ENCODE measurements at regions not wholly inside any gene's neighbourhood (a gene's known extent, or its start where the extent isn't known, plus 50 kb on each side); places are given as distances from the start of the nearest gene placed in this dataset.

- TF ChIP-seq ZNF70 (CRISPR knock-in tag; IDR thresholded peaks at IDR 0.05) = no peak
These were observed 202.0 kb upstream of the CDH6 start (continued) for GRCh38 chr5:30991462-30991861.

GRCh38 chr5:30981576-30981975 lies 211.9 kb upstream of the CDH6 start:
- TF ChIP-seq PATZ1 (CRISPR knock-in tag; IDR thresholded peaks at IDR 0.05; ENCODE audit: borderline replicate concordance) (no peak), TCF4 (CRISPR knock-in tag; IDR thresholded peaks at IDR 0.05; ENCODE audit: borderline replicate concordance) (no peak), CREB5 (CRISPR knock-in tag; IDR thresholded peaks at IDR 0.05; ENCODE audit: low read depth) (no peak), BACH2 (CRISPR knock-in tag; IDR thresholded peaks at IDR 0.05; ENCODE audit: borderline replicate concordance) (no peak), ZNF70 (CRISPR knock-in tag; IDR thresholded peaks at IDR 0.05) (no peak), POU6F1 (CRISPR knock-in tag; IDR thresholded peaks at IDR 0.05; ENCODE audit: borderline replicate concordance, low read depth) (no peak), RARB (CRISPR knock-in tag; IDR thresholded peaks at IDR 0.05) (no peak), ZFP3 (CRISPR knock-in tag; IDR thresholded peaks at IDR 0.05) (no peak), CSDC2 (CRISPR knock-in tag; IDR thresholded peaks at IDR 0.05) (no peak), TSHZ2 (CRISPR knock-in tag; IDR thresholded peaks at IDR 0.05) (no peak), ISL1 (CRISPR knock-in tag; IDR thresholded peaks at IDR 0.05) (no peak), CSRNP3 (CRISPR knock-in tag; IDR thresholded peaks at IDR 0.05) (no peak), GLIS3 (CRISPR knock-in tag; IDR thresholded peaks at IDR 0.05) (no peak), OSR1 (CRISPR knock-in tag; IDR thresholded peaks at IDR 0.05) (no peak), PPARA (CRISPR knock-in tag; IDR thresholded peaks at IDR 0.05; ENCODE audit: borderline replicate concordance) (no peak), ZFP30 (CRISPR knock-in tag; IDR thresholded peaks at IDR 0.05) (no peak), ZC3H10 (CRISPR knock-in tag; IDR thresholded peaks at IDR 0.05) (no peak), ESRRG (CRISPR knock-in tag; IDR thresholded peaks at IDR 0.05) (no peak), SNAI2 (CRISPR knock-in tag; IDR thresholded peaks at IDR 0.05) (no peak), ZNF8 (CRISPR knock-in tag; IDR thresholded peaks at IDR 0.05) (no peak)
- ATAC-seq = no peak

- no peak for ATAC-seq
- TF ChIP-seq ZFP30 (CRISPR knock-in tag; IDR thresholded peaks at IDR 0.05) = no peak
- no peak for TF ChIP-seq SNAI2 (CRISPR knock-in tag; IDR thresholded peaks at IDR 0.05)
- no peak for TF ChIP-seq PPARA (CRISPR knock-in tag; IDR thresholded peaks at IDR 0.05; ENCODE audit: borderline replicate concordance)
- TF ChIP-seq ESRRG (CRISPR knock-in tag; IDR thresholded peaks at IDR 0.05) = no peak
- no peak for TF ChIP-seq ISL1 (CRISPR knock-in tag; IDR thresholded peaks at IDR 0.05)
- no peak for TF ChIP-seq CSRNP3 (CRISPR knock-in tag; IDR thresholded peaks at IDR 0.05)
These were observed 224.5 kb upstream of the CDH6 start for GRCh38 chr5:30968971-30969370.

Measured in SK-N-SH treated with all-trans-retinoic acid at 6 μM for 48 hours (cell line).